Endothelial cell of umbilical vein (primary cell): ENCODE measurements at regions not wholly inside any gene's neighbourhood (a gene's known extent, or its start where the extent isn't known, plus 50 kb on each side); places are given as distances from the start of the nearest gene placed in this dataset.
A peak's percentile ranks its signal among the peaks of the same experiment; 100 is the strongest.

Experiments
- BruUV-seq: library from RNA; stranded (reverse); fragments of 400-500 nt; replicated peaks from 2 replicates; lab custom pipeline; 2021; lab: Mats Ljungman, UMichigan
- CTCF ChIA-PET: fragments of 300-600, 350-600 bp; sonication (Branson Sonifier 250); formaldehyde crosslinking; loops from one replicate; lab custom pipeline; 2021; ENCODE audit warnings: antibody characterized with exemption, inconsistent platforms; lab: Charles Lee
- POLR2A ChIA-PET: fragments of 300-600, 350-600 bp; sonication (Branson Sonifier 250); formaldehyde crosslinking; loops from one replicate; lab custom pipeline; 2021; ENCODE audit warnings: antibody characterized with exemption, inconsistent platforms; lab: Charles Lee
- DNase-seq: peaks from one replicate; pipeline ENCODE4 v3.0.0-alpha.2; 2011; ENCODE audit warnings: low read depth, low spot score
- FAIRE-seq: peaks from 2 replicates; lab custom pipeline; 2011; peaks lifted over from hg19 to GRCh38; lab: Jason Lieb, UNC
- H2AFZ ChIP-seq: 2 replicates; pipeline ENCODE4 v1.6.0; 2012; ENCODE audit warnings: low read depth, low read length, control low read depth, inconsistent platforms
- H3K27ac ChIP-seq: 2 replicates; pipeline ENCODE4 v1.5.1; 2011; ENCODE audit warnings: low read depth, mild to moderate bottlenecking, control low read depth, low read length, moderate library complexity; ENCODE audit not compliant: insufficient read depth
- H3K27me3 ChIP-seq, 2 experiments: 2 replicates each; pipeline versions ENCODE4 v1.6.0 to v1.6.1; 2011; ENCODE audit warnings: low read length in 2 of 2, mixed read lengths in 1 of 2; ENCODE audit not compliant: control insufficient read depth in 2 of 2, insufficient read depth in 2 of 2
- H3K36me3 ChIP-seq, 2 experiments: 2 replicates in 1 of 2; 3 replicates in 1 of 2; pipeline ENCODE4 v1.5.1; 2011; ENCODE audit warnings: low read length in 2 of 2, mild to moderate bottlenecking in 1 of 2, moderate library complexity in 1 of 2; ENCODE audit not compliant: control insufficient read depth in 2 of 2, insufficient read depth in 2 of 2; ENCODE audit errors: extremely low read depth in 1 of 2
- H3K4me1 ChIP-seq: 3 replicates; pipeline ENCODE4 v1.5.1; 2011; ENCODE audit warnings: mild to moderate bottlenecking, low read length; ENCODE audit not compliant: control insufficient read depth, insufficient read depth; ENCODE audit errors: extremely low read depth
- H3K4me2 ChIP-seq: 2 replicates; pipeline ENCODE4 v1.6.1; 2011; ENCODE audit warnings: low read length, control low read depth, mixed read lengths; ENCODE audit not compliant: insufficient read depth
- H3K4me3 ChIP-seq, 3 experiments: fragments of 200-600 bp in 1 of 3; sonication (generic), shearing (Covaris generic) in 1 of 3; replicated peaks in 1 of 3; 2 replicates each; pipeline ENCODE4 v1.5.1; 2011 to 2016; ENCODE audit warnings: control low read depth in 3 of 3, low read length in 3 of 3, mild to moderate bottlenecking in 2 of 3, inconsistent platforms in 1 of 3, low read depth in 1 of 3, moderate library complexity in 1 of 3; ENCODE audit not compliant: insufficient read depth in 1 of 3
- H3K79me2 ChIP-seq: 2 replicates; pipeline ENCODE4 v1.6.0; 2012; ENCODE audit warnings: low read length, inconsistent platforms; ENCODE audit not compliant: control insufficient read depth, insufficient read depth
- H3K9ac ChIP-seq: replicated peaks from 2 replicates; pipeline ENCODE3; 2011; ENCODE audit warnings: low read length, control low read depth; ENCODE audit not compliant: insufficient read depth; ENCODE audit errors: extremely low read depth
- H3K9me1 ChIP-seq: replicated peaks from 3 replicates; pipeline ENCODE4 v1.6.0; 2011; ENCODE audit warnings: mild to moderate bottlenecking, low read length; ENCODE audit not compliant: control insufficient read depth, insufficient read depth; ENCODE audit errors: extremely low read depth
- H3K9me3 ChIP-seq: replicated peaks from 2 replicates; pipeline ENCODE4 v1.5.1; 2012; ENCODE audit warnings: low read length, inconsistent platforms; ENCODE audit not compliant: control insufficient read depth, insufficient read depth
- H4K20me1 ChIP-seq: replicated peaks from 2 replicates; pipeline ENCODE3; 2011; ENCODE audit warnings: mild to moderate bottlenecking, low read length; ENCODE audit not compliant: control insufficient read depth, insufficient read depth; ENCODE audit errors: extremely low read depth
- EZH2 ChIP-seq: IDR thresholded peaks from 2 replicates; pipeline ENCODE4 v1.6.1; 2012; ENCODE audit warnings: borderline replicate concordance, low read depth, mild to moderate bottlenecking, moderate library complexity, low read length, inconsistent platforms; ENCODE audit not compliant: severe bottlenecking
- FOS ChIP-seq: IDR thresholded peaks from 2 replicates; pipeline ENCODE4 v1.6.1; 2011; ENCODE audit warnings: mild to moderate bottlenecking, low read length, moderate library complexity, borderline replicate concordance; ENCODE audit not compliant: insufficient read depth
- GATA2 ChIP-seq: IDR thresholded peaks from 2 replicates; pipeline ENCODE4 v1.7.0; 2011; ENCODE audit warnings: low read depth, mild to moderate bottlenecking, moderate library complexity, mixed read lengths, low read length; ENCODE audit not compliant: insufficient read length, insufficient read depth
- JUN ChIP-seq: IDR thresholded peaks from 2 replicates; pipeline ENCODE4 v1.6.1; 2011; ENCODE audit warnings: borderline replicate concordance, low read depth; ENCODE audit not compliant: insufficient read length, insufficient read depth
- MYC ChIP-seq: IDR thresholded peaks from one replicate; pipeline ENCODE4 v1.6.1; 2011; ENCODE audit warnings: mild to moderate bottlenecking, low read depth, low read length
- POLR2A ChIP-seq: IDR thresholded peaks from 2 replicates; pipeline ENCODE4 v1.6.1; 2012; ENCODE audit warnings: low read depth, mild to moderate bottlenecking, control low read depth, low read length
- POLR2AphosphoS5 ChIP-seq: IDR thresholded peaks from 2 replicates; pipeline ENCODE4 v1.6.1; 2012; ENCODE audit warnings: low read depth, mild to moderate bottlenecking, control low read depth, low read length, moderate library complexity; ENCODE audit not compliant: insufficient read depth
- dilution Hi-C: fragments of 300-500 bp; cut with MboI; formaldehyde crosslinking; loops from one replicate; pipeline ENCODE4 v1.15.0; 2019; ENCODE audit warnings: low sequenced_read_pairs; ENCODE audit not compliant: extremely low pct_ligation_motif_present
- intact Hi-C: fragments of 100-400 bp; cut with micrococcal nuclease; formaldehyde crosslinking; loops from one replicate; pipeline ENCODE4 v1.10.0; 2022
- TF ChIP-seq, protein P1 (sequence below), 2 donors: IDR thresholded peaks; 1 replicate in 1 of 2; 2 replicates in 1 of 2; pipeline ENCODE4 v1.5.1; 2011; ENCODE audit warnings: low read length in 2 of 2, mild to moderate bottlenecking in 2 of 2, moderate library complexity in 2 of 2, control low read depth in 1 of 2, inconsistent platforms in 1 of 2, low read depth in 1 of 2; ENCODE audit not compliant: insufficient read depth in 1 of 2; ENCODE audit errors: extremely low read depth in 1 of 2
- TF ChIP-seq, protein P2 (sequence below): IDR thresholded peaks from 2 replicates; pipeline ENCODE4 v1.6.1; 2011; ENCODE audit not compliant: insufficient read depth, insufficient read length

DNA sequence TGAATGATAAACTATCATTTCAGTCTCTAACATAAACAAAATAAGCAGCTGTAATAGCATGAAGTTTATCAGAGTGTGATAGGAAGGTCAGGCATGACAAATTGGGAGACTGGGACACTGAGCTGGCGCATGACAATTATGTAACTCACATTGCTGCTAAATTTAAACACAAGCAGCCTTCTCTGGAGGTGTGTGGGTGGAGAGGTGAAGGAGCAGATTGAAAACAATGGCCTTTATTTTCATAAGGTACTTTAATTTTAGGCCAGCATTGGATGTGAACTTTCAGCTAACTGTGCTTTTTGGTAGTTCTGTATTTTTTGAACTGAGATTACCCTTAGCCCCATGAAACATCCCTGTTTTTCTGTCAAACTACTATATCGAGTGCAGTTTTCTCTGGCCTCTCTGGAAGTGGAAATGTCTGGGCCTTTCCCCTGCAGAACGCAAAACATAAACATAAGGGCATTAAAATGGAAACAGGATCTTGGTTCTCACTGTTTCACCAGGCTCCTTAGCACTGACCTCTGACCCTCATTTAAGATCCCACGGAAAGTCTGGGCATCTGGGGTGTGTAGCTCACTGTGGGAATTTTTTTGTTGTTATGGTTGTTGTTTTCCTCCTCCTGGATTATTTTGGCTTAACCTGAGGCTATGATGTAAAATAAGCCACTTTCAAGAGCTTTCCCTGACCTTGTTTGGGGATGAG, 160.1 kb upstream of the DPH6 start:
- DNase-seq = peak; percentile 87
- H4K20me1 ChIP-seq = no peaks in the 10 kb centered on the region
- no peak overlapping the region for H3K4me2 ChIP-seq
- no peaks in the 10 kb centered on the region for H3K9me1 ChIP-seq
- no peaks in the 10 kb centered on the region for H3K79me2 ChIP-seq
- H3K9ac ChIP-seq = no peak overlapping the region
- intact Hi-C loops (no loop called here), dilution Hi-C loops (no loop called here)
- ChIA-PET CTCF (interaction anchor here (1.4 to 1.7 kb wide), 3 partner anchors 9 to 33 kb away, joined by 3 to 7 read pairs (median 3); no protein-coding TSS in a partner anchor), POLR2A (no interaction called here)
- H2AFZ ChIP-seq = peak overlapping the region; percentile 1
- no peak overlapping the region for H3K27ac ChIP-seq
- H3K4me3 ChIP-seq = no peak overlapping the region
- H3K9me3 ChIP-seq = no peaks in the 10 kb centered on the region
- TF ChIP-seq GATA2 = peak; percentile 12
- TF ChIP-seq, protein P1, sequence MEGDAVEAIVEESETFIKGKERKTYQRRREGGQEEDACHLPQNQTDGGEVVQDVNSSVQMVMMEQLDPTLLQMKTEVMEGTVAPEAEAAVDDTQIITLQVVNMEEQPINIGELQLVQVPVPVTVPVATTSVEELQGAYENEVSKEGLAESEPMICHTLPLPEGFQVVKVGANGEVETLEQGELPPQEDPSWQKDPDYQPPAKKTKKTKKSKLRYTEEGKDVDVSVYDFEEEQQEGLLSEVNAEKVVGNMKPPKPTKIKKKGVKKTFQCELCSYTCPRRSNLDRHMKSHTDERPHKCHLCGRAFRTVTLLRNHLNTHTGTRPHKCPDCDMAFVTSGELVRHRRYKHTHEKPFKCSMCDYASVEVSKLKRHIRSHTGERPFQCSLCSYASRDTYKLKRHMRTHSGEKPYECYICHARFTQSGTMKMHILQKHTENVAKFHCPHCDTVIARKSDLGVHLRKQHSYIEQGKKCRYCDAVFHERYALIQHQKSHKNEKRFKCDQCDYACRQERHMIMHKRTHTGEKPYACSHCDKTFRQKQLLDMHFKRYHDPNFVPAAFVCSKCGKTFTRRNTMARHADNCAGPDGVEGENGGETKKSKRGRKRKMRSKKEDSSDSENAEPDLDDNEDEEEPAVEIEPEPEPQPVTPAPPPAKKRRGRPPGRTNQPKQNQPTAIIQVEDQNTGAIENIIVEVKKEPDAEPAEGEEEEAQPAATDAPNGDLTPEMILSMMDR (IDR thresholded peaks at IDR 0.05; ENCODE audit: extremely low read depth in 1 of 2, insufficient read depth in 1 of 2, low read depth in 1 of 2, low read length in 2 of 2) = no peak
- TF ChIP-seq JUN = no peak
- no peak for TF ChIP-seq POLR2A
- BruUV-seq = TSS peak; percentile 21
- no peaks in the 10 kb centered on the region for H3K27me3 ChIP-seq
- peaks cover 34% of the 10 kb centered on the region for H3K4me1 ChIP-seq
- H3K36me3 ChIP-seq = no peaks in the 10 kb centered on the region
- no peak for FAIRE-seq

DNA sequence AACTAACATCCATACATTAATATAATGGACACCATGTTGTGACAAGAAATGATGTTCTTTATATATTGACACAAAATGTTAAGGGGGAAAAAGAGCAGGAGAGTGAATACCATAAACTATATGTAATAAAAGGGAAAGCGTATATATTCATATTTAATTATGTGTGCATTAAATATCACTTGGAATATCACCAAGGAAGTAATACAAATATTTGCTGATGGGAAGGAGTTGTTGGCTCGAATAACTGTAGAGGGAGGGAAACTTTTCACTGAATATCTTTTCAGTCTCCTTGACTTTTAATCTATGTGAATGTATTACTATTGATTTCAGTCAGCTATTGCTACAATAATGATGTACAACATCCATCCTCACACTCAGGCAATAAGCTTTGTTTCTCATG, 167.0 kb upstream of the DPH6 start:
- no peaks in the 10 kb centered on the region for H3K9me1 ChIP-seq
- no peaks in the 10 kb centered on the region for H3K9me3 ChIP-seq
- intact Hi-C loops (no loop called here), dilution Hi-C loops (no loop called here)
- FAIRE-seq (no peak), DNase-seq (no peak)
- H2AFZ ChIP-seq = no peak overlapping the region
- no peaks in the 10 kb centered on the region for H4K20me1 ChIP-seq
- no TSS peak for BruUV-seq
- TF ChIP-seq, protein P1 (IDR thresholded peaks at IDR 0.05; ENCODE audit: extremely low read depth in 1 of 2, insufficient read depth in 1 of 2, low read depth in 1 of 2, low read length in 2 of 2) = no peak
- no peak for TF ChIP-seq POLR2AphosphoS5
- TF ChIP-seq FOS = no peak
- no peak for TF ChIP-seq EZH2
- no peak for TF ChIP-seq JUN
- TF ChIP-seq, protein P2, sequence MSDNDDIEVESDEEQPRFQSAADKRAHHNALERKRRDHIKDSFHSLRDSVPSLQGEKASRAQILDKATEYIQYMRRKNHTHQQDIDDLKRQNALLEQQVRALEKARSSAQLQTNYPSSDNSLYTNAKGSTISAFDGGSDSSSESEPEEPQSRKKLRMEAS = no peak
- TF ChIP-seq GATA2 = no peak
- no peak for TF ChIP-seq MYC
- H3K27ac ChIP-seq = no peak overlapping the region
- no peaks in the 10 kb centered on the region for H3K27me3 ChIP-seq
- no peaks in the 10 kb centered on the region for H3K79me2 ChIP-seq
- H3K4me3 ChIP-seq = no peak overlapping the region
- no peaks in the 10 kb centered on the region for H3K36me3 ChIP-seq
- ChIA-PET POLR2A (no interaction called here), CTCF (interaction anchor here (1.2 kb wide), 1 partner anchor 16 kb away, joined by 4 read pairs; no protein-coding TSS in a partner anchor)
- no peak overlapping the region for H3K4me2 ChIP-seq
- H3K4me1 ChIP-seq = no peaks in the 10 kb centered on the region
- H3K9ac ChIP-seq = no peak overlapping the region
